IMR-90 (cell line): ENCODE measurements at regions not wholly inside any gene's neighbourhood (a gene's known extent, or its start where the extent isn't known, plus 50 kb on each side); places are given as distances from the start of the nearest gene placed in this dataset.

ENCODE experiments used
- CEBPB ChIP-seq: IDR thresholded peaks from 2 replicates; pipeline ENCODE4 v1.6.1; 2012; ENCODE audit warnings: low read depth, low read length, improper control_type of control experiment
- CHD1 ChIP-seq: IDR thresholded peaks from 2 replicates; pipeline ENCODE4 v1.6.1; 2012; ENCODE audit warnings: low read depth, low read length, improper control_type of control experiment
- POLR2A ChIP-seq: IDR thresholded peaks from 2 replicates; pipeline ENCODE4 v1.6.1; 2012; ENCODE audit warnings: mild to moderate bottlenecking, low read depth, low read length
- TF ChIP-seq, protein P1 (sequence below): fragments of 150-350 bp; IDR thresholded peaks from 2 replicates; pipeline ENCODE4 v1.6.1; 2017; ENCODE audit warnings: mild to moderate bottlenecking, antibody characterized with exemption, low read length, low read depth

- TF ChIP-seq CHD1 (no peak), CEBPB (no peak), POLR2A (no peak)
- TF ChIP-seq, protein P1, sequence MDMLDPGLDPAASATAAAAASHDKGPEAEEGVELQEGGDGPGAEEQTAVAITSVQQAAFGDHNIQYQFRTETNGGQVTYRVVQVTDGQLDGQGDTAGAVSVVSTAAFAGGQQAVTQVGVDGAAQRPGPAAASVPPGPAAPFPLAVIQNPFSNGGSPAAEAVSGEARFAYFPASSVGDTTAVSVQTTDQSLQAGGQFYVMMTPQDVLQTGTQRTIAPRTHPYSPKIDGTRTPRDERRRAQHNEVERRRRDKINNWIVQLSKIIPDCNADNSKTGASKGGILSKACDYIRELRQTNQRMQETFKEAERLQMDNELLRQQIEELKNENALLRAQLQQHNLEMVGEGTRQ, result no peak
Measured at GRCh38 chr6:144395826-144396225, 110.7 kb downstream of the UTRN start.
